VCaP (cell line): ENCODE measurements at regions not wholly inside any gene's neighbourhood (a gene's known extent, or its start where the extent isn't known, plus 50 kb on each side); places are given as distances from the start of the nearest gene placed in this dataset.

Source experiments
- H3K27ac ChIP-seq: fragments of 450-650 bp; 2 replicates; pipeline ENCODE4 v1.5.1; 2017
- CTCF ChIP-seq: fragments of 450-650 bp; conservative IDR thresholded peaks from 2 replicates; pipeline ENCODE4 v1.5.1; 2017; ENCODE audit warnings: mild to moderate bottlenecking, moderate library complexity

DNA sequence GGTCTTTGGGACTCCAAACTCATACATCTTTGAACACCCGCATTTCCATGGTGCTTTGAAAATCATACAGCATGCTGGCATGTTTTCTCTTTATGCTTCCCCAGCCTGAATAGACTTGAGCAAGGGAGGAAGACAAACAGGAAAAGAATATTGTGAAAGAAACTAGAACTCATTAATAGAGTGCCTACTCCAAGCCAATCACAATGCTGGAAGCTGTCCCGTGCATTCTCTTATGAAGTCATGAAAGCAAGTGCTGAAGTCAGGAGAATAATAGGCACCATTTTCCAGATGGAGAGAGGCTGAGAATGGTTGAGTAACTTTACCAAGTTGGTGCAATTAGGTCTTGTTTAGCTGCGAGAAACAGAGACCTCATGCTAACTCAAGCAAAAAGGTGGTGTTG lies 102.5 kb upstream of the PTPRT start:
- TF ChIP-seq CTCF = no peak
- no peak overlapping the region for H3K27ac ChIP-seq

DNA sequence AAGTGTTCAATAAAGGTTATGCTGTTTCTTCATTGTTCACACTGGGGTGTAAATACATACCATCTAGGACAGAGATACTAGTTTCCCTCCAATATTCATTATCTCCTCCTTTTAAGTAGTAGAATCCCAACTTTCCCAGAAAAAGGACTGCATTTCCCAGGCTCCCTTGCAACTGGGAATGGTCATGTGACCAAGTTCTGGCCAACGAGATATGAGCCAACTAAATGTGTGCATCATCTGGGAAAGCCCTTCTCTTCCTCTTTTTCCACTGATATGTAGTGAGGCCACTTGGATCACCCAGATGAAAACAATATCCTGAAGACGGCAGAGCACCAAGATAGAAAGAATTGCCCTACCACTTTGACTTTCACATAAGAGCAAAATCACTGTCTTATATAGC lies 97.9 kb upstream of the PTPRT start:
- H3K27ac ChIP-seq = no peak overlapping the region
- no peak for TF ChIP-seq CTCF

GRCh38 chr20:43285170-43285569 lies 95.5 kb upstream of the PTPRT start:
- no peak overlapping the region for H3K27ac ChIP-seq
- no peak for TF ChIP-seq CTCF

- no peak for TF ChIP-seq CTCF
- H3K27ac ChIP-seq = no peak overlapping the region
Measured at GRCh38 chr20:43284486-43284885, 94.8 kb upstream of the PTPRT start.

DNA sequence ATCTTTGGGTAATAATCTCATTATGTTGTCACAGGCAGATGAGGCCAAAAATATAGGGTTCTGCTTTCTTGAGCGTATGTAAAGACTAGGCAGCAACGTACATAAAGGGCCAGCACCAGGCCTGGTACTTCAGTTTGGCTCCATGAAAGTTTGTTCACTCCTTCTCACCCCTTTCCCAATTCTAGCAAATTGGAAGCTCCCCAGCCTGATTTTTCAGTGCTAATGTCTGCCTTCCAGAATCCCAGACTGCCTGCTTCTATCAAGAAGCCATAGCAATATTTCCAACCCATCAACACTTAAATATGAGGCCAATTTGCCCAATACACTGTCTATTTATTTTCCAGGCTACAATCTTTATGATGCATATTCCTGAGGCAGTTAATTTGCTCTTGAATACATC lies 93.4 kb upstream of the PTPRT start:
- TF ChIP-seq CTCF = no peak
- no peak overlapping the region for H3K27ac ChIP-seq

- no peak for TF ChIP-seq CTCF
- H3K27ac ChIP-seq = no peak overlapping the region
Measured at GRCh38 chr20:43271980-43272379, 82.3 kb upstream of the PTPRT start.

GRCh38 chr20:43265449-43265848 lies 75.7 kb upstream of the PTPRT start:
- TF ChIP-seq CTCF = no peak
- H3K27ac ChIP-seq = no peak overlapping the region

DNA sequence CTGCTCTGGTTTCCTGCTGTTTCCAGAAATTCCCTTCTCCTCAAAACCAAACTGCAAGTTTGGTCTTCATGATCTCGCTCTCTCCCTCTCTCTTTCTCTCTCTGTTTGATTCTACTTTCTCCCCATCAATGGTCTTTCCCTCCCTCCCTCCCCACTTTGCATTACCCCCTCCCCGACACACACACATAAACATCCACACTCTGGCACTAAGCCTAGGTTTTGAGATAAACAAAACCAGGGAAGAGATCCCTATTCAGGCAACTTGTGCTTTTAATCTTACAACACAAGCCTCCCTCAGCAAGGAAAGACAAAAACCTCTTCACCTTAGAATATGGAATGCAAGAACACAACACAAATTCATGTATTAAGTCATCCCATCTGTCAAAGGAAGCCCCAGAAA lies 73.5 kb upstream of the PTPRT start:
- H3K27ac ChIP-seq = no peak overlapping the region
- TF ChIP-seq CTCF = no peak
